Liver (tissue), 8 donors: ENCODE measurements at regions not wholly inside any gene's neighbourhood (a gene's known extent, or its start where the extent isn't known, plus 50 kb on each side); places are given as distances from the start of the nearest gene placed in this dataset.

Experiments
- DNase-seq: peaks from one replicate; pipeline ENCODE4 v3.0.0-alpha.2; 2017; ENCODE audit warnings: low spot score
- H3K27ac ChIP-seq, 2 donors: one replicate each; pipeline ENCODE4 v1.7.0; 2013; ENCODE audit warnings: inconsistent platforms in 2 of 2, low read length in 2 of 2, control low read depth in 1 of 2, low read depth in 1 of 2, mild to moderate bottlenecking in 1 of 2
- H3K27me3 ChIP-seq, 4 donors: one replicate each; pipeline versions ENCODE4 v1.6.1 to v1.7.0; 2013; ENCODE audit warnings: low read length in 3 of 4, inconsistent platforms in 1 of 4, mild to moderate bottlenecking in 1 of 4, moderate library complexity in 1 of 4; ENCODE audit not compliant: control insufficient read depth in 4 of 4, insufficient read depth in 4 of 4
- H3K36me3 ChIP-seq, 4 donors: one replicate each; pipeline versions ENCODE4 v1.6.1 to v1.7.0; 2013; ENCODE audit warnings: low read length in 3 of 4, mild to moderate bottlenecking in 3 of 4, low read depth in 1 of 4, moderate library complexity in 1 of 4; ENCODE audit not compliant: control insufficient read depth in 4 of 4, insufficient read depth in 3 of 4
- H3K4me1 ChIP-seq, 4 donors: one replicate each; pipeline versions ENCODE4 v1.6.1 to v1.7.0; 2013; ENCODE audit warnings: low read length in 3 of 4, mild to moderate bottlenecking in 3 of 4, moderate library complexity in 1 of 4; ENCODE audit not compliant: control insufficient read depth in 4 of 4, insufficient read depth in 4 of 4
- H3K4me3 ChIP-seq, 3 donors: one replicate each; pipeline versions ENCODE4 v1.6.1 to v1.7.0; 2013; ENCODE audit warnings: low read length in 3 of 3, control low read depth in 1 of 3, low read depth in 1 of 3, mild to moderate bottlenecking in 1 of 3
- H3K9ac ChIP-seq, 2 donors: one replicate each; pipeline ENCODE4 v1.7.0; 2013; ENCODE audit warnings: low read length in 2 of 2, mild to moderate bottlenecking in 2 of 2, moderate library complexity in 2 of 2, control low read depth in 1 of 2, low read depth in 1 of 2
- H3K9me3 ChIP-seq, 4 donors: one replicate each; pipeline versions ENCODE4 v1.6.1 to v1.7.0; 2013; ENCODE audit warnings: low read length in 3 of 4; ENCODE audit not compliant: control insufficient read depth in 4 of 4
- ATF3 ChIP-seq: IDR thresholded peaks from 2 replicates; pipeline ENCODE4 v1.6.1; 2016; ENCODE audit warnings: antibody characterized with exemption
- CTCF ChIP-seq: fragments of 150-350 bp; IDR thresholded peaks from 2 replicates; pipeline ENCODE4 v1.5.1; 2017; ENCODE audit warnings: improper control_type of control experiment, low read depth, low read length; ENCODE audit not compliant: missing input control
- EGR1 ChIP-seq, 2 donors: IDR thresholded peaks; 2 replicates each; pipeline ENCODE4 v1.6.1; 2016 to 2018; ENCODE audit warnings: antibody characterized with exemption in 2 of 2, low read depth in 2 of 2
- FOXA1 ChIP-seq: IDR thresholded peaks from 2 replicates; pipeline ENCODE4 v1.6.1; 2016; ENCODE audit warnings: antibody characterized with exemption
- FOXA2 ChIP-seq: IDR thresholded peaks from 2 replicates; pipeline ENCODE4 v1.6.1; 2016; ENCODE audit warnings: antibody characterized with exemption
- GABPA ChIP-seq, 2 donors: IDR thresholded peaks in 1 of 2; conservative IDR thresholded peaks in 1 of 2; 2 replicates each; pipeline ENCODE4 v1.6.1; 2016; ENCODE audit warnings: antibody characterized with exemption in 2 of 2, mild to moderate bottlenecking in 1 of 2, moderate library complexity in 1 of 2
- HNF4A ChIP-seq, 2 donors: conservative IDR thresholded peaks; 2 replicates each; pipeline ENCODE4 v1.6.1; 2016; ENCODE audit warnings: antibody characterized with exemption in 2 of 2, mild to moderate bottlenecking in 2 of 2
- HNF4G ChIP-seq: IDR thresholded peaks from 2 replicates; pipeline ENCODE4 v1.6.1; 2016; ENCODE audit warnings: antibody characterized with exemption
- JUND ChIP-seq, 2 donors: IDR thresholded peaks; 2 replicates each; pipeline ENCODE4 v1.6.1; 2016; ENCODE audit warnings: antibody characterized with exemption in 2 of 2
- NR2F2 ChIP-seq: IDR thresholded peaks from 2 replicates; pipeline ENCODE4 v1.6.1; 2016; ENCODE audit warnings: antibody characterized with exemption
- RAD21 ChIP-seq, 2 donors: IDR thresholded peaks; 2 replicates each; pipeline ENCODE4 v1.6.1; 2016; ENCODE audit warnings: antibody characterized with exemption in 2 of 2, mild to moderate bottlenecking in 2 of 2
- REST ChIP-seq: IDR thresholded peaks from 2 replicates; pipeline ENCODE4 v1.6.1; 2016; ENCODE audit warnings: antibody characterized with exemption, mild to moderate bottlenecking
- RXRA ChIP-seq, 2 donors: IDR thresholded peaks; 2 replicates each; pipeline ENCODE4 v1.6.1; 2017 to 2018; ENCODE audit warnings: antibody characterized with exemption in 2 of 2, mild to moderate bottlenecking in 1 of 2
- SP1 ChIP-seq: IDR thresholded peaks from 2 replicates; pipeline ENCODE4 v1.6.1; 2018; ENCODE audit warnings: antibody characterized with exemption, mild to moderate bottlenecking
- TAF1 ChIP-seq: conservative IDR thresholded peaks from 2 replicates; pipeline ENCODE4 v1.6.1; 2016; ENCODE audit warnings: antibody characterized with exemption, mild to moderate bottlenecking
- YY1 ChIP-seq: IDR thresholded peaks from 2 replicates; pipeline ENCODE4 v1.6.1; 2016; ENCODE audit warnings: antibody characterized with exemption, mild to moderate bottlenecking
- WGBS: extraction: QIAGEN DNeasy Blood & Tissue Kit; methylation state at CpG from one replicate; pipeline ENCODE4 v1.1.7; 2013; 5-methylcytosine and 5-hydroxymethylcytosine counted together
- TF ChIP-seq, protein P1 (sequence below): IDR thresholded peaks from 2 replicates; pipeline ENCODE4 v1.6.1; 2016; ENCODE audit warnings: antibody characterized with exemption
- TF ChIP-seq, protein P2 (sequence below): IDR thresholded peaks from 2 replicates; pipeline ENCODE4 v1.6.1; 2016; ENCODE audit warnings: antibody characterized with exemption
- donor health status: healthy.
- donor health status: healthy.
- donor health status: healthy.
- donor health status: healthy.
- donor health status: healthy.

DNA sequence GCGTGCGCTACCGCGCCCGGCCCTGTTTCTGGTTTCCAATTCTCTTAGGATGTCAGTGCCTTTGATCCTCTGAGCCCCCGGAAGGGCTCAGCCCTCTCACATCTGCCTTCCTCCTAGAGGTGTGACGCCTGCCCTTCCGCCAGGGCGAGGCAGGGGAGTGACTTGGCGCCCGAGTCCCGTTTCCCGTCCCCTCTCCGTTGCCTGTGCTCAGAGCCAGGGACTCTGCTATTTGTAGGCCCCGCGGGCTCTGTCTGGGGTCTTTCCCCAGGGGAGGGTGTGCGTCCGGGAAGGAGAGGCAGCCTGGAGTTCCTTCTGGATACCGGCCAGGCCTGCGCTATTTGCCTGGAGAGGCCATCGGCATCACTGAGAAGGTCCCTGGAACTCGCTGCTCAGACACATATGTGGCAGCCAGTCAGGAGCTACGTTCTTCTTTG is 103.7 kb upstream of the TAF1B start:
- H3K27me3 ChIP-seq, result peaks cover 0 to 2% (median 0%) of the 10 kb centered on the region in 4 donors
- H3K9me3 ChIP-seq, result no peaks in the 10 kb centered on the region
- H3K4me1 ChIP-seq, result no peaks in the 10 kb centered on the region
- peak overlapping the region; percentile 43 to 66 for H3K27ac ChIP-seq
- no peak overlapping the region for H3K4me3 ChIP-seq
- H3K9ac ChIP-seq, result no peak overlapping the region
- WGBS, result 55% methylated on average over 23 of the region's 23 CpGs
- TF ChIP-seq, protein P1, sequence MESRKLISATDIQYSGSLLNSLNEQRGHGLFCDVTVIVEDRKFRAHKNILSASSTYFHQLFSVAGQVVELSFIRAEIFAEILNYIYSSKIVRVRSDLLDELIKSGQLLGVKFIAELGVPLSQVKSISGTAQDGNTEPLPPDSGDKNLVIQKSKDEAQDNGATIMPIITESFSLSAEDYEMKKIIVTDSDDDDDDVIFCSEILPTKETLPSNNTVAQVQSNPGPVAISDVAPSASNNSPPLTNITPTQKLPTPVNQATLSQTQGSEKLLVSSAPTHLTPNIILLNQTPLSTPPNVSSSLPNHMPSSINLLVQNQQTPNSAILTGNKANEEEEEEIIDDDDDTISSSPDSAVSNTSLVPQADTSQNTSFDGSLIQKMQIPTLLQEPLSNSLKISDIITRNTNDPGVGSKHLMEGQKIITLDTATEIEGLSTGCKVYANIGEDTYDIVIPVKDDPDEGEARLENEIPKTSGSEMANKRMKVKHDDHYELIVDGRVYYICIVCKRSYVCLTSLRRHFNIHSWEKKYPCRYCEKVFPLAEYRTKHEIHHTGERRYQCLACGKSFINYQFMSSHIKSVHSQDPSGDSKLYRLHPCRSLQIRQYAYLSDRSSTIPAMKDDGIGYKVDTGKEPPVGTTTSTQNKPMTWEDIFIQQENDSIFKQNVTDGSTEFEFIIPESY, result no peak
- TF ChIP-seq HNF4A (conservative IDR thresholded peaks at IDR 0.05), result no peak
- no peak for TF ChIP-seq GABPA (IDR thresholded peaks at IDR 0.05 in 1 of 2, conservative IDR thresholded peaks at IDR 0.05 in 1 of 2)
- no peak for TF ChIP-seq SP1
- TF ChIP-seq JUND (IDR thresholded peaks at IDR 0.05), result no peak
- no peak for TF ChIP-seq TAF1
- TF ChIP-seq, protein P2, sequence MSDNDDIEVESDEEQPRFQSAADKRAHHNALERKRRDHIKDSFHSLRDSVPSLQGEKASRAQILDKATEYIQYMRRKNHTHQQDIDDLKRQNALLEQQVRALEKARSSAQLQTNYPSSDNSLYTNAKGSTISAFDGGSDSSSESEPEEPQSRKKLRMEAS, result no peak
- no peak for TF ChIP-seq YY1
- no peak for TF ChIP-seq FOXA1
- TF ChIP-seq HNF4G, result no peak
- no peak for TF ChIP-seq FOXA2
- TF ChIP-seq CTCF, result no peak
- no peak for TF ChIP-seq EGR1 (IDR thresholded peaks at IDR 0.05; ENCODE audit: low read depth in 2 of 2)
- no peak for TF ChIP-seq RXRA (IDR thresholded peaks at IDR 0.05)
- TF ChIP-seq NR2F2, result no peak
- no peak for TF ChIP-seq ATF3
- no peak for TF ChIP-seq RAD21 (IDR thresholded peaks at IDR 0.05)
- no peak for TF ChIP-seq REST
- no peak for DNase-seq
- no peaks in the 10 kb centered on the region for H3K36me3 ChIP-seq
